ENCODE measurements at regions not wholly inside any gene's neighbourhood (a gene's known extent, or its start where the extent isn't known, plus 50 kb on each side); places are given as distances from the start of the nearest gene placed in this dataset.

- TF ChIP-seq CTCF (IDR thresholded peaks at IDR 0.05) (no peak), EP300 (IDR thresholded peaks at IDR 0.05) (no peak), POLR2A (IDR thresholded peaks at IDR 0.05) (no peak)
These were observed 259.3 kb downstream of the TTC32 start for GRCh38 chr2:19642501-19642900.
